Suprapubic skin (tissue), 4 donors: ENCODE measurements at regions not wholly inside any gene's neighbourhood (a gene's known extent, or its start where the extent isn't known, plus 50 kb on each side); places are given as distances from the start of the nearest gene placed in this dataset.

Experiments
- CTCF ChIP-seq, 2 donors: fragments of 200-600 bp in 1 of 2; fragments of 450-650 bp in 1 of 2; sonication (generic) in 1 of 2; IDR thresholded peaks; one replicate each; pipeline ENCODE4 v1.5.1; 2016 to 2019; ENCODE audit warnings: antibody characterized with exemption in 2 of 2, mild to moderate bottlenecking in 1 of 2, moderate library complexity in 1 of 2
- EP300 ChIP-seq: sonication (generic); formaldehyde crosslinking; IDR thresholded peaks from one replicate; pipeline ENCODE4 v1.6.1; 2017; ENCODE audit warnings: antibody characterized with exemption
- POLR2AphosphoS5 ChIP-seq, 3 donors: sonication (generic); formaldehyde crosslinking; IDR thresholded peaks; one replicate each; pipeline ENCODE4 v1.6.1; 2017; ENCODE audit warnings: antibody characterized with exemption in 3 of 3

DNA sequence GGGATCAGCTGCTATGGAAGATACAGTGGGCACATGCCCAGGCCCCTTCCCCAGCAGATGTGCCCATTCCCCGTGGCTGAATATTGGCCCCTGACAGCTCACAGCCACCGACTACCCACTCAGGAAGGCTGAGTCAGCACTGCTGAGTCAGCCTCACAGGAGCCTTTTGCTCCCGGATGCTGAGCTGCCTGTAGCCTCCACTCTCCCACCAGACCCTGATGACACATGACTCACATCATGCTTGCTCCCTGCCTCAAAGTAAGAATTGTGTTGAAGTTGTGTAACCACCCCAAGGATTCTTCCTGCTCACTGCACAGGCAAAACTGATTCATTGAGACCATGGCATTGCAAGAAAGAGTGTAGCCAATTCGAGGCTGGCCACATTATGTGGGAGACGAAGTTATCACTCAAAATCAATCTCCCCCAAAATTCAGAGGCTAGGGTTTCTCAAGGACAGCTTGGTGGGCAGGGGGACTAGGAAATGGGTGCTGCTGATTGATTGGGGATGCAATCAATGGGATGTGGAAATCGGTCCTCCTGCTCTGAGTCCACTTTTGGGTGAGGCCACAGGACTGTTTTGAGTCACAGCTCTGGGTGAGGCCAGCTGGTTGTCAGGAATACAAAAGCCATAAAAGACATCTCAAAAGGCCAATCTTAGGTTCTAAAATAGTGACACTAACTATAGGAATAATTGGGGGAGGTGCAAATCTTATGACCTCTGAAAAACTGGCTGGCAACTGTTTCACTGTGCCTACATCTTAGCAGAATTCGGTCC lies 556.6 kb upstream of the CDH4 start:
- TF ChIP-seq EP300 (no peak), POLR2AphosphoS5 (IDR thresholded peaks at IDR 0.05) (no peak), CTCF (IDR thresholded peaks at IDR 0.05) (no peak)
